ENCODE measurements at regions not wholly inside any gene's neighbourhood (a gene's known extent, or its start where the extent isn't known, plus 50 kb on each side); places are given as distances from the start of the nearest gene placed in this dataset.

- no peak for TF ChIP-seq CTCF (conservative IDR thresholded peaks at IDR 0.05; ENCODE audit: low read depth in 2 of 2)
- no peak for TF ChIP-seq ETS1 (IDR thresholded peaks at IDR 0.05)
- no peak for TF ChIP-seq POLR2AphosphoS5 (IDR thresholded peaks at IDR 0.05; ENCODE audit: low read depth)
- no peak for TF ChIP-seq REST (IDR thresholded peaks at IDR 0.05; ENCODE audit: unreplicated experiment)
- TF ChIP-seq CREB1 (CRISPR knock-in tag; IDR thresholded peaks at IDR 0.05; ENCODE audit: low read depth), result no peak
- no peak for TF ChIP-seq EZH2 (IDR thresholded peaks at IDR 0.05; ENCODE audit: low read depth, unreplicated experiment)
- TF ChIP-seq EZH2phosphoT487 (IDR thresholded peaks at IDR 0.05; ENCODE audit: unreplicated experiment), result no peak
- TF ChIP-seq JUNB (IDR thresholded peaks at IDR 0.05; ENCODE audit: unreplicated experiment), result no peak
- TF ChIP-seq STAT1 (IDR thresholded peaks at IDR 0.05; ENCODE audit: unreplicated experiment), result no peak
- no peak for TF ChIP-seq ZNF114 (CRISPR knock-in tag; IDR thresholded peaks at IDR 0.05)
- no peak for TF ChIP-seq ZNF331 (CRISPR knock-in tag; IDR thresholded peaks at IDR 0.05; ENCODE audit: low read depth)
- no peak for TF ChIP-seq NANOG (IDR thresholded peaks at IDR 0.05; ENCODE audit: borderline replicate concordance)
- TF ChIP-seq, protein P1, sequence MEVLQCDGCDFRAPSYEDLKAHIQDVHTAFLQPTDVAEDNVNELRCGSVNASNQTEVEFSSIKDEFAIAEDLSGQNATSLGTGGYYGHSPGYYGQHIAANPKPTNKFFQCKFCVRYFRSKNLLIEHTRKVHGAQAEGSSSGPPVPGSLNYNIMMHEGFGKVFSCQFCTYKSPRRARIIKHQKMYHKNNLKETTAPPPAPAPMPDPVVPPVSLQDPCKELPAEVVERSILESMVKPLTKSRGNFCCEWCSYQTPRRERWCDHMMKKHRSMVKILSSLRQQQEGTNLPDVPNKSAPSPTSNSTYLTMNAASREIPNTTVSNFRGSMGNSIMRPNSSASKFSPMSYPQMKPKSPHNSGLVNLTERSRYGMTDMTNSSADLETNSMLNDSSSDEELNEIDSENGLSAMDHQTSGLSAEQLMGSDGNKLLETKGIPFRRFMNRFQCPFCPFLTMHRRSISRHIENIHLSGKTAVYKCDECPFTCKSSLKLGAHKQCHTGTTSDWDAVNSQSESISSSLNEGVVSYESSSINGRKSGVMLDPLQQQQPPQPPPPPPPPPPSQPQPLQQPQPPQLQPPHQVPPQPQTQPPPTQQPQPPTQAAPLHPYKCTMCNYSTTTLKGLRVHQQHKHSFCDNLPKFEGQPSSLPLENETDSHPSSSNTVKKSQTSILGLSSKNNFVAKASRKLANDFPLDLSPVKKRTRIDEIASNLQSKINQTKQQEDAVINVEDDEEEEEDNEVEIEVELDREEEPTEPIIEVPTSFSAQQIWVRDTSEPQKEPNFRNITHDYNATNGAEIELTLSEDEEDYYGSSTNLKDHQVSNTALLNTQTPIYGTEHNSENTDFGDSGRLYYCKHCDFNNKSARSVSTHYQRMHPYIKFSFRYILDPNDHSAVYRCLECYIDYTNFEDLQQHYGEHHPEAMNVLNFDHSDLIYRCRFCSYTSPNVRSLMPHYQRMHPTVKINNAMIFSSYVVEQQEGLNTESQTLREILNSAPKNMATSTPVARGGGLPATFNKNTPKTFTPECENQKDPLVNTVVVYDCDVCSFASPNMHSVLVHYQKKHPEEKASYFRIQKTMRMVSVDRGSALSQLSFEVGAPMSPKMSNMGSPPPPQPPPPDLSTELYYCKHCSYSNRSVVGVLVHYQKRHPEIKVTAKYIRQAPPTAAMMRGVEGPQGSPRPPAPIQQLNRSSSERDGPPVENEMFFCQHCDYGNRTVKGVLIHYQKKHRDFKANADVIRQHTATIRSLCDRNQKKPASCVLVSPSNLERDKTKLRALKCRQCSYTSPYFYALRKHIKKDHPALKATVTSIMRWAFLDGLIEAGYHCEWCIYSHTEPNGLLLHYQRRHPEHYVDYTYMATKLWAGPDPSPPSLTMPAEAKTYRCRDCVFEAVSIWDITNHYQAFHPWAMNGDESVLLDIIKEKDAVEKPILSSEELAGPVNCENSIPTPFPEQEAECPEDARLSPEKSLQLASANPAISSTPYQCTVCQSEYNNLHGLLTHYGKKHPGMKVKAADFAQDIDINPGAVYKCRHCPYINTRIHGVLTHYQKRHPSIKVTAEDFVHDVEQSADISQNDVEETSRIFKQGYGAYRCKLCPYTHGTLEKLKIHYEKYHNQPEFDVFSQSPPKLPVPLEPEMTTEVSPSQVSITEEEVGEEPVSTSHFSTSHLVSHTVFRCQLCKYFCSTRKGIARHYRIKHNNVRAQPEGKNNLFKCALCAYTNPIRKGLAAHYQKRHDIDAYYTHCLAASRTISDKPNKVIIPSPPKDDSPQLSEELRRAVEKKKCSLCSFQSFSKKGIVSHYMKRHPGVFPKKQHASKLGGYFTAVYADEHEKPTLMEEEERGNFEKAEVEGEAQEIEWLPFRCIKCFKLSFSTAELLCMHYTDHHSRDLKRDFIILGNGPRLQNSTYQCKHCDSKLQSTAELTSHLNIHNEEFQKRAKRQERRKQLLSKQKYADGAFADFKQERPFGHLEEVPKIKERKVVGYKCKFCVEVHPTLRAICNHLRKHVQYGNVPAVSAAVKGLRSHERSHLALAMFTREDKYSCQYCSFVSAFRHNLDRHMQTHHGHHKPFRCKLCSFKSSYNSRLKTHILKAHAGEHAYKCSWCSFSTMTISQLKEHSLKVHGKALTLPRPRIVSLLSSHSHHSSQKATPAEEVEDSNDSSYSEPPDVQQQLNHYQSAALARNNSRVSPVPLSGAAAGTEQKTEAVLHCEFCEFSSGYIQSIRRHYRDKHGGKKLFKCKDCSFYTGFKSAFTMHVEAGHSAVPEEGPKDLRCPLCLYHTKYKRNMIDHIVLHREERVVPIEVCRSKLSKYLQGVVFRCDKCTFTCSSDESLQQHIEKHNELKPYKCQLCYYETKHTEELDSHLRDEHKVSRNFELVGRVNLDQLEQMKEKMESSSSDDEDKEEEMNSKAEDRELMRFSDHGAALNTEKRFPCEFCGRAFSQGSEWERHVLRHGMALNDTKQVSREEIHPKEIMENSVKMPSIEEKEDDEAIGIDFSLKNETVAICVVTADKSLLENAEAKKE (CRISPR knock-in tag; IDR thresholded peaks at IDR 0.05), result no peak
These were observed 436.8 kb downstream of the KCNJ2 start for GRCh38 chr17:70606086-70606485.

All from GM23338 (cell line).